ENCODE measurements at regions not wholly inside any gene's neighbourhood (a gene's known extent, or its start where the extent isn't known, plus 50 kb on each side); places are given as distances from the start of the nearest gene placed in this dataset.

- no peaks in the 10 kb centered on the region for H4K20me1 ChIP-seq (replicated peaks; ENCODE audit: control insufficient read depth, insufficient read depth, low read length)
- no peak overlapping the region for H3K4me2 ChIP-seq (ENCODE audit: insufficient read depth, low read length)
- ChIA-PET POLR2A (no interaction called here), CTCF (ENCODE audit: low intra/inter-chr PET ratio) (no interaction called here)
- no peak for ATAC-seq
- TF ChIP-seq CTBP1 (IDR thresholded peaks at IDR 0.05; ENCODE audit: borderline replicate concordance) (no peak), POLR2A (conservative IDR thresholded peaks at IDR 0.05) (no peak), TEAD4 (IDR thresholded peaks at IDR 0.05; ENCODE audit: low read length) (no peak), TEAD4 (CRISPR knock-in tag; IDR thresholded peaks at IDR 0.05; ENCODE audit: borderline replicate concordance) (no peak), TCF7L2 (IDR thresholded peaks at IDR 0.05; ENCODE audit: low read depth, low read length) (no peak), KAT8 (IDR thresholded peaks at IDR 0.05; ENCODE audit: low read depth) (no peak), ZNF589 (CRISPR knock-in tag; IDR thresholded peaks at IDR 0.05; ENCODE audit: low read depth) (no peak), ELF2 (CRISPR knock-in tag; IDR thresholded peaks at IDR 0.05) (no peak), CCNT2 (IDR thresholded peaks at IDR 0.05; ENCODE audit: borderline replicate concordance, extremely low read depth, insufficient read length, low read depth, low read length) (no peak), ZNF175 (CRISPR knock-in tag; IDR thresholded peaks at IDR 0.05; ENCODE audit: low read depth) (no peak), ZNF280B (CRISPR knock-in tag; IDR thresholded peaks at IDR 0.05) (no peak), MYNN (IDR thresholded peaks at IDR 0.05) (no peak), MYNN (CRISPR knock-in tag; IDR thresholded peaks at IDR 0.05) (no peak), IRF9 (tag; IDR thresholded peaks at IDR 0.05) (no peak), SIRT6 (IDR thresholded peaks at IDR 0.05; ENCODE audit: low read depth, low read length) (no peak), TARDBP (IDR thresholded peaks at IDR 0.05) (no peak), ZKSCAN8 (CRISPR knock-in tag; IDR thresholded peaks at IDR 0.05) (no peak), ZBTB5 (IDR thresholded peaks at IDR 0.05) (no peak), ZNF134 (CRISPR knock-in tag; conservative IDR thresholded peaks at IDR 0.05) (no peak)
- H3K4me1 ChIP-seq (replicated peaks in 1 of 2; ENCODE audit: control insufficient read depth in 2 of 2, insufficient read depth in 2 of 2, low read length in 2 of 2), result no peaks in the 10 kb centered on the region
- FAIRE-seq, result no peak
- no peaks in the 10 kb centered on the region for H3K36me3 ChIP-seq (ENCODE audit: control insufficient read depth, insufficient read depth, low read length)
- WGBS (ENCODE audit: insufficient coverage, low coverage, missing lambda C conversion rate), result 14% methylated on average over 5 of the region's 5 CpGs
- no peak for DNase-seq (ENCODE audit: extremely low read depth in 1 of 4, low spot score in 3 of 4)
- in situ Hi-C loops (cut with MboI) (no loop called here), intact Hi-C loops (cut with micrococcal nuclease) (no loop called here)
- no peak overlapping the region for H2AFZ ChIP-seq (ENCODE audit: low read depth, low read length)
- no peaks in the 10 kb centered on the region for H3K9me3 ChIP-seq (replicated peaks; ENCODE audit: control insufficient read depth, insufficient read depth, low read depth, low read length)
- BruUV-seq (replicated peaks), result no TSS peak
- no peak overlapping the region for H3K4me3 ChIP-seq
- H3K27me3 ChIP-seq (ENCODE audit: control insufficient read depth in 2 of 2, insufficient read depth in 2 of 2, low read length in 2 of 2), result no peaks in the 10 kb centered on the region
- no peak overlapping the region for H3K27ac ChIP-seq (ENCODE audit: extremely low read depth, low read depth, low read length)
- H3K9me1 ChIP-seq (ENCODE audit: control insufficient read depth, insufficient read depth, low read length), result no peaks in the 10 kb centered on the region
- no peak overlapping the region for H3K9ac ChIP-seq (ENCODE audit: insufficient read depth in 1 of 2, low read depth in 2 of 2, low read length in 2 of 2)
- H3K79me2 ChIP-seq (ENCODE audit: control insufficient read depth, insufficient read depth, low read length), result no peaks in the 10 kb centered on the region
Observed at GRCh38 chrX:124478046-124478445, 131.7 kb downstream of the SH2D1A start.

All from K562 (cell line).